OCI-LY3 (cell line): ENCODE measurements at regions not wholly inside any gene's neighbourhood (a gene's known extent, or its start where the extent isn't known, plus 50 kb on each side); places are given as distances from the start of the nearest gene placed in this dataset.

ENCODE experiments used
- EZH2phosphoT487 ChIP-seq: fragments of 200-600 bp; shearing (Covaris generic); IDR thresholded peaks from 2 replicates; pipeline ENCODE4 v1.6.1; 2018; ENCODE audit warnings: antibody characterized with exemption, mixed run types, low read depth
- TF ChIP-seq, protein P1 (sequence below): fragments of 200-600, 300-600 bp; sonication (generic); IDR thresholded peaks from 2 replicates; pipeline ENCODE4 v1.5.1; 2014; ENCODE audit warnings: antibody characterized with exemption, low read length, low read depth

DNA sequence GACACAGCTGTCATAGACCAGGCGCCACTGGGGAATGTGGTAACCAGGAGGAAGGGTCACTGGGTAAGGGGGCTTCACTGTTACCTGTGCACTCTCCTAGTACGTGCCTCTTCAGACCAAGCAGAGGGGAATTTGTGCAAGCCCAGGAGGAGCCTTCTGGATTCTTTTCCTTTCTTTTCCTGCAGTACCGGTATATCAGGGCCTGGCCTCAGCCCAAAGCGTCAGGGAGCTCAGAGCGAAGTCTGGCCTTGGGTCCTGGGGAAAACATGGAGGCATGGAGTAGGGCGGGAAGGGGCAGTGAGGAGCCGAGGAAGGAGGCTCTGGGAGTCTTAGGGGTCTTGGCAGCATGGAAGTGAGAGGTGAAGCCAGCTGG is 133.6 kb upstream of the GDF10 start:
- TF ChIP-seq, protein P1, sequence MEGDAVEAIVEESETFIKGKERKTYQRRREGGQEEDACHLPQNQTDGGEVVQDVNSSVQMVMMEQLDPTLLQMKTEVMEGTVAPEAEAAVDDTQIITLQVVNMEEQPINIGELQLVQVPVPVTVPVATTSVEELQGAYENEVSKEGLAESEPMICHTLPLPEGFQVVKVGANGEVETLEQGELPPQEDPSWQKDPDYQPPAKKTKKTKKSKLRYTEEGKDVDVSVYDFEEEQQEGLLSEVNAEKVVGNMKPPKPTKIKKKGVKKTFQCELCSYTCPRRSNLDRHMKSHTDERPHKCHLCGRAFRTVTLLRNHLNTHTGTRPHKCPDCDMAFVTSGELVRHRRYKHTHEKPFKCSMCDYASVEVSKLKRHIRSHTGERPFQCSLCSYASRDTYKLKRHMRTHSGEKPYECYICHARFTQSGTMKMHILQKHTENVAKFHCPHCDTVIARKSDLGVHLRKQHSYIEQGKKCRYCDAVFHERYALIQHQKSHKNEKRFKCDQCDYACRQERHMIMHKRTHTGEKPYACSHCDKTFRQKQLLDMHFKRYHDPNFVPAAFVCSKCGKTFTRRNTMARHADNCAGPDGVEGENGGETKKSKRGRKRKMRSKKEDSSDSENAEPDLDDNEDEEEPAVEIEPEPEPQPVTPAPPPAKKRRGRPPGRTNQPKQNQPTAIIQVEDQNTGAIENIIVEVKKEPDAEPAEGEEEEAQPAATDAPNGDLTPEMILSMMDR = no peak
- no peak for TF ChIP-seq EZH2phosphoT487
